ENCODE measurements at regions not wholly inside any gene's neighbourhood (a gene's known extent, or its start where the extent isn't known, plus 50 kb on each side); places are given as distances from the start of the nearest gene placed in this dataset.

GRCh38 chr5:152861231-152861630 lies 456.2 kb upstream of the NMUR2 start:
- H2AFZ ChIP-seq (ENCODE audit: low read length): no peak overlapping the region
- H3K4me2 ChIP-seq (ENCODE audit: low read length): no peak overlapping the region
- H3K36me3 ChIP-seq (ENCODE audit: low read depth, low read length): no peaks in the 10 kb centered on the region
- H3K27ac ChIP-seq (ENCODE audit: low read length): no peak overlapping the region
- no peaks in the 10 kb centered on the region for H3F3A ChIP-seq (ENCODE audit: low read length, unreplicated experiment)
- no TSS peak for BruUV-seq (replicated peaks)
- ChIA-PET CTCF (no interaction called here), POLR2A (ENCODE audit: unreplicated experiment) (no interaction called here)
- no peaks in the 10 kb centered on the region for H3K9me2 ChIP-seq (replicated peaks; ENCODE audit: low read length)
- no peaks in the 10 kb centered on the region for H3K27me3 ChIP-seq (ENCODE audit: low read length)
- intact Hi-C loops (cut with micrococcal nuclease): no loop called here
- no peaks in the 10 kb centered on the region for H3K4me1 ChIP-seq (ENCODE audit: insufficient read depth, low read length)
- no peaks in the 10 kb centered on the region for H3K79me2 ChIP-seq (ENCODE audit: low read length)
- H3K9ac ChIP-seq (ENCODE audit: low read length): no peak overlapping the region
- H3K4me3 ChIP-seq (ENCODE audit: low read length): no peak overlapping the region
- 0 out of 2 replicates have a peak, but pooled peaks cover 5% of the 10 kb centered on the region for H3K9me3 ChIP-seq (ENCODE audit: low read length)
- H4K20me1 ChIP-seq (ENCODE audit: low read length): no peaks in the 10 kb centered on the region
- ATAC-seq (no peak), DNase-seq (no peak)
- TF ChIP-seq, protein P1, sequence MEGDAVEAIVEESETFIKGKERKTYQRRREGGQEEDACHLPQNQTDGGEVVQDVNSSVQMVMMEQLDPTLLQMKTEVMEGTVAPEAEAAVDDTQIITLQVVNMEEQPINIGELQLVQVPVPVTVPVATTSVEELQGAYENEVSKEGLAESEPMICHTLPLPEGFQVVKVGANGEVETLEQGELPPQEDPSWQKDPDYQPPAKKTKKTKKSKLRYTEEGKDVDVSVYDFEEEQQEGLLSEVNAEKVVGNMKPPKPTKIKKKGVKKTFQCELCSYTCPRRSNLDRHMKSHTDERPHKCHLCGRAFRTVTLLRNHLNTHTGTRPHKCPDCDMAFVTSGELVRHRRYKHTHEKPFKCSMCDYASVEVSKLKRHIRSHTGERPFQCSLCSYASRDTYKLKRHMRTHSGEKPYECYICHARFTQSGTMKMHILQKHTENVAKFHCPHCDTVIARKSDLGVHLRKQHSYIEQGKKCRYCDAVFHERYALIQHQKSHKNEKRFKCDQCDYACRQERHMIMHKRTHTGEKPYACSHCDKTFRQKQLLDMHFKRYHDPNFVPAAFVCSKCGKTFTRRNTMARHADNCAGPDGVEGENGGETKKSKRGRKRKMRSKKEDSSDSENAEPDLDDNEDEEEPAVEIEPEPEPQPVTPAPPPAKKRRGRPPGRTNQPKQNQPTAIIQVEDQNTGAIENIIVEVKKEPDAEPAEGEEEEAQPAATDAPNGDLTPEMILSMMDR (conservative IDR thresholded peaks at IDR 0.05; ENCODE audit: low read depth, low read length): no peak
- TF ChIP-seq EZH2 (IDR thresholded peaks at IDR 0.05; ENCODE audit: low read length, unreplicated experiment) (no peak), EZH2phosphoT487 (IDR thresholded peaks at IDR 0.05; ENCODE audit: borderline replicate concordance, low read length) (no peak)

DNA sequence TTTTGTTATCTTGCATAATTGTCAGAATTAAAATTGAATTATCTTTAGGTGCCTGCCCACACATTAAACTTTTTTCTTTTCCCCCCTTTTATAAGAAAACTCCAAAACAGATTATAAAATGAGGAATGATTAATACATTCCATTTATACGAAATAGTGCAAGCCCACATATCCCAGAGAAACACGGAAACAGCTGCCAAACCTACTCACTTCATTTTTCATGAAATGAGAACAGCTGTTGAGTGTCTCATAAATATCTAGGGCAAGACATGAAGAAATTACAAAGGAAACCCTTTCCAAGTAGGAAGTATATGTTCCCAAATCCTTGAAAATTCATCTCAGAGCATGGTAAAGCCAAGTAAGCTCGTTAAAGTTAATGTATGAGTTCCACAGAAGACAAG lies 459.4 kb upstream of the NMUR2 start:
- Histone ChIP-seq H4K20me1 (ENCODE audit: low read length) (no peaks in the 10 kb centered on the region), H3K79me2 (ENCODE audit: low read length) (no peaks in the 10 kb centered on the region), H3K4me2 (ENCODE audit: low read length) (no peak overlapping the region), H3K9me2 (replicated peaks; ENCODE audit: low read length) (no peaks in the 10 kb centered on the region), H2AFZ (ENCODE audit: low read length) (no peak overlapping the region), H3K27ac (ENCODE audit: low read length) (no peak overlapping the region), H3F3A (ENCODE audit: low read length, unreplicated experiment) (no peaks in the 10 kb centered on the region), H3K36me3 (ENCODE audit: low read depth, low read length) (no peaks in the 10 kb centered on the region), H3K27me3 (ENCODE audit: low read length) (no peaks in the 10 kb centered on the region), H3K4me3 (ENCODE audit: low read length) (no peak overlapping the region), H3K9ac (ENCODE audit: low read length) (no peak overlapping the region), H3K4me1 (ENCODE audit: insufficient read depth, low read length) (no peaks in the 10 kb centered on the region), H3K9me3 (ENCODE audit: low read length) (no peaks in the 10 kb centered on the region)
- CTCF ChIA-PET: no interaction called here
- no TSS peak for BruUV-seq (replicated peaks)
- DNase-seq (no peak), ATAC-seq (no peak)
- TF ChIP-seq EZH2 (IDR thresholded peaks at IDR 0.05; ENCODE audit: low read length, unreplicated experiment): no peak
- TF ChIP-seq EZH2phosphoT487 (IDR thresholded peaks at IDR 0.05; ENCODE audit: borderline replicate concordance, low read length): no peak
- TF ChIP-seq, protein P1 (conservative IDR thresholded peaks at IDR 0.05; ENCODE audit: low read depth, low read length): no peak
- intact Hi-C loops (cut with micrococcal nuclease): no loop called here
- POLR2A ChIA-PET (ENCODE audit: unreplicated experiment): no interaction called here

DNA sequence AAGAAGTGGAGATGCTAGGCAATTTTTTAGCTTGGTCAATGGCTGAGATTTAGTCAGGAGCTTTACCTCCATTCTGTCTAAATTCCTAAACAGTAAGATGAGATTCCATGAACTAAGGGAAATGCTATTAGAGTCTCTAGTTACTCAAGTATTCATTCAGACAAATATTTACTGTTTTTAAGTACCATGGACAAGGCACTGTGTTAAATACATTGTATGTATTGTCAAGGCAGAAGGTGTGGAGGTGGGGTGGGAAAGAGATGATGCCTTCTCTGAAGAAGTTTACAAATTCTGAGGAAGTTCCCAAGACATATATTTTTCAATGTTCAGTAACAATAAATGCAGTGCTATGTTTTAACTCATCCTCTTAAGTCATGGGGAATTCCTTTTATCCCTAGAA lies 459.9 kb upstream of the NMUR2 start:
- POLR2A ChIA-PET (ENCODE audit: unreplicated experiment): no interaction called here
- Histone ChIP-seq H3K27me3 (ENCODE audit: low read length) (no peaks in the 10 kb centered on the region), H3K9me3 (ENCODE audit: low read length) (no peaks in the 10 kb centered on the region), H3K27ac (ENCODE audit: low read length) (no peak overlapping the region), H3K4me1 (ENCODE audit: insufficient read depth, low read length) (no peaks in the 10 kb centered on the region), H3K79me2 (ENCODE audit: low read length) (no peaks in the 10 kb centered on the region), H3K9ac (ENCODE audit: low read length) (no peak overlapping the region), H3K4me3 (ENCODE audit: low read length) (no peak overlapping the region), H3K36me3 (ENCODE audit: low read depth, low read length) (no peaks in the 10 kb centered on the region), H3K9me2 (replicated peaks; ENCODE audit: low read length) (no peaks in the 10 kb centered on the region), H4K20me1 (ENCODE audit: low read length) (no peaks in the 10 kb centered on the region), H3F3A (ENCODE audit: low read length, unreplicated experiment) (no peaks in the 10 kb centered on the region), H3K4me2 (ENCODE audit: low read length) (no peak overlapping the region), H2AFZ (ENCODE audit: low read length) (no peak overlapping the region)
- CTCF ChIA-PET: no interaction called here
- DNase-seq (no peak), ATAC-seq (no peak)
- no peak for TF ChIP-seq EZH2phosphoT487 (IDR thresholded peaks at IDR 0.05; ENCODE audit: borderline replicate concordance, low read length)
- TF ChIP-seq EZH2 (IDR thresholded peaks at IDR 0.05; ENCODE audit: low read length, unreplicated experiment): no peak
- TF ChIP-seq, protein P1 (conservative IDR thresholded peaks at IDR 0.05; ENCODE audit: low read depth, low read length): no peak
- BruUV-seq (replicated peaks): no TSS peak
- intact Hi-C loops (cut with micrococcal nuclease): no loop called here
